Endothelial cell of umbilical vein (primary cell): ENCODE measurements at regions not wholly inside any gene's neighbourhood (a gene's known extent, or its start where the extent isn't known, plus 50 kb on each side); places are given as distances from the start of the nearest gene placed in this dataset.

Experiments used
- BruUV-seq: library from RNA; stranded (reverse); fragments of 400-500 nt; replicated peaks from 2 replicates; lab custom pipeline; 2021; lab: Mats Ljungman, UMichigan
- CTCF ChIA-PET: fragments of 300-600, 350-600 bp; sonication (Branson Sonifier 250); formaldehyde crosslinking; loops from one replicate; lab custom pipeline; 2021; ENCODE audit warnings: antibody characterized with exemption, inconsistent platforms; lab: Charles Lee
- POLR2A ChIA-PET: fragments of 300-600, 350-600 bp; sonication (Branson Sonifier 250); formaldehyde crosslinking; loops from one replicate; lab custom pipeline; 2021; ENCODE audit warnings: antibody characterized with exemption, inconsistent platforms; lab: Charles Lee
- DNase-seq: peaks from one replicate; pipeline ENCODE4 v3.0.0-alpha.2; 2011; ENCODE audit warnings: low read depth, low spot score
- FAIRE-seq: peaks from 2 replicates; lab custom pipeline; 2011; peaks lifted over from hg19 to GRCh38; lab: Jason Lieb, UNC
- H2AFZ ChIP-seq: 2 replicates; pipeline ENCODE4 v1.6.0; 2012; ENCODE audit warnings: low read depth, low read length, control low read depth, inconsistent platforms
- H3K27ac ChIP-seq: 2 replicates; pipeline ENCODE4 v1.5.1; 2011; ENCODE audit warnings: low read depth, mild to moderate bottlenecking, control low read depth, low read length, moderate library complexity; ENCODE audit not compliant: insufficient read depth
- H3K27me3 ChIP-seq, 2 experiments: 2 replicates each; pipeline versions ENCODE4 v1.6.0 to v1.6.1; 2011; ENCODE audit warnings: low read length in 2 of 2, mixed read lengths in 1 of 2; ENCODE audit not compliant: control insufficient read depth in 2 of 2, insufficient read depth in 2 of 2
- H3K36me3 ChIP-seq, 2 experiments: 2 replicates in 1 of 2; 3 replicates in 1 of 2; pipeline ENCODE4 v1.5.1; 2011; ENCODE audit warnings: low read length in 2 of 2, mild to moderate bottlenecking in 1 of 2, moderate library complexity in 1 of 2; ENCODE audit not compliant: control insufficient read depth in 2 of 2, insufficient read depth in 2 of 2; ENCODE audit errors: extremely low read depth in 1 of 2
- H3K4me1 ChIP-seq: 3 replicates; pipeline ENCODE4 v1.5.1; 2011; ENCODE audit warnings: mild to moderate bottlenecking, low read length; ENCODE audit not compliant: control insufficient read depth, insufficient read depth; ENCODE audit errors: extremely low read depth
- H3K4me2 ChIP-seq: 2 replicates; pipeline ENCODE4 v1.6.1; 2011; ENCODE audit warnings: low read length, control low read depth, mixed read lengths; ENCODE audit not compliant: insufficient read depth
- H3K4me3 ChIP-seq, 3 experiments: fragments of 200-600 bp in 1 of 3; sonication (generic), shearing (Covaris generic) in 1 of 3; replicated peaks in 1 of 3; 2 replicates each; pipeline ENCODE4 v1.5.1; 2011 to 2016; ENCODE audit warnings: control low read depth in 3 of 3, low read length in 3 of 3, mild to moderate bottlenecking in 2 of 3, inconsistent platforms in 1 of 3, low read depth in 1 of 3, moderate library complexity in 1 of 3; ENCODE audit not compliant: insufficient read depth in 1 of 3
- H3K79me2 ChIP-seq: 2 replicates; pipeline ENCODE4 v1.6.0; 2012; ENCODE audit warnings: low read length, inconsistent platforms; ENCODE audit not compliant: control insufficient read depth, insufficient read depth
- H3K9ac ChIP-seq: replicated peaks from 2 replicates; pipeline ENCODE3; 2011; ENCODE audit warnings: low read length, control low read depth; ENCODE audit not compliant: insufficient read depth; ENCODE audit errors: extremely low read depth
- H3K9me1 ChIP-seq: replicated peaks from 3 replicates; pipeline ENCODE4 v1.6.0; 2011; ENCODE audit warnings: mild to moderate bottlenecking, low read length; ENCODE audit not compliant: control insufficient read depth, insufficient read depth; ENCODE audit errors: extremely low read depth
- H3K9me3 ChIP-seq: replicated peaks from 2 replicates; pipeline ENCODE4 v1.5.1; 2012; ENCODE audit warnings: low read length, inconsistent platforms; ENCODE audit not compliant: control insufficient read depth, insufficient read depth
- H4K20me1 ChIP-seq: replicated peaks from 2 replicates; pipeline ENCODE3; 2011; ENCODE audit warnings: mild to moderate bottlenecking, low read length; ENCODE audit not compliant: control insufficient read depth, insufficient read depth; ENCODE audit errors: extremely low read depth
- CTCF ChIP-seq, 2 donors: IDR thresholded peaks; 1 replicate in 1 of 2; 2 replicates in 1 of 2; pipeline ENCODE4 v1.5.1; 2011; ENCODE audit warnings: low read length in 2 of 2, mild to moderate bottlenecking in 2 of 2, moderate library complexity in 2 of 2, control low read depth in 1 of 2, inconsistent platforms in 1 of 2, low read depth in 1 of 2; ENCODE audit not compliant: insufficient read depth in 1 of 2; ENCODE audit errors: extremely low read depth in 1 of 2
- EZH2 ChIP-seq: IDR thresholded peaks from 2 replicates; pipeline ENCODE4 v1.6.1; 2012; ENCODE audit warnings: borderline replicate concordance, low read depth, mild to moderate bottlenecking, moderate library complexity, low read length, inconsistent platforms; ENCODE audit not compliant: severe bottlenecking
- FOS ChIP-seq: IDR thresholded peaks from 2 replicates; pipeline ENCODE4 v1.6.1; 2011; ENCODE audit warnings: mild to moderate bottlenecking, low read length, moderate library complexity, borderline replicate concordance; ENCODE audit not compliant: insufficient read depth
- GATA2 ChIP-seq: IDR thresholded peaks from 2 replicates; pipeline ENCODE4 v1.7.0; 2011; ENCODE audit warnings: low read depth, mild to moderate bottlenecking, moderate library complexity, mixed read lengths, low read length; ENCODE audit not compliant: insufficient read length, insufficient read depth
- JUN ChIP-seq: IDR thresholded peaks from 2 replicates; pipeline ENCODE4 v1.6.1; 2011; ENCODE audit warnings: borderline replicate concordance, low read depth; ENCODE audit not compliant: insufficient read length, insufficient read depth
- MAX ChIP-seq: IDR thresholded peaks from 2 replicates; pipeline ENCODE4 v1.6.1; 2011; ENCODE audit not compliant: insufficient read depth, insufficient read length
- MYC ChIP-seq: IDR thresholded peaks from one replicate; pipeline ENCODE4 v1.6.1; 2011; ENCODE audit warnings: mild to moderate bottlenecking, low read depth, low read length
- POLR2A ChIP-seq: IDR thresholded peaks from 2 replicates; pipeline ENCODE4 v1.6.1; 2012; ENCODE audit warnings: low read depth, mild to moderate bottlenecking, control low read depth, low read length
- POLR2AphosphoS5 ChIP-seq: IDR thresholded peaks from 2 replicates; pipeline ENCODE4 v1.6.1; 2012; ENCODE audit warnings: low read depth, mild to moderate bottlenecking, control low read depth, low read length, moderate library complexity; ENCODE audit not compliant: insufficient read depth
- dilution Hi-C: fragments of 300-500 bp; cut with MboI; formaldehyde crosslinking; loops from one replicate; pipeline ENCODE4 v1.15.0; 2019; ENCODE audit warnings: low sequenced_read_pairs; ENCODE audit not compliant: extremely low pct_ligation_motif_present
- intact Hi-C: fragments of 100-400 bp; cut with micrococcal nuclease; formaldehyde crosslinking; loops from one replicate; pipeline ENCODE4 v1.10.0; 2022

GRCh38 chr13:57527114-57527735 is 104.3 kb upstream of the PCDH17 start:
- Histone ChIP-seq H3K9ac (no peak overlapping the region), H3K79me2 (no peaks in the 10 kb centered on the region), H3K36me3 (no peaks in the 10 kb centered on the region), H3K4me1 (no peaks in the 10 kb centered on the region), H3K27me3 (no peaks in the 10 kb centered on the region), H4K20me1 (no peaks in the 10 kb centered on the region), H3K27ac (no peak overlapping the region), H2AFZ (no peak overlapping the region), H3K4me2 (no peak overlapping the region), H3K4me3 (no peak overlapping the region), H3K9me1 (no peaks in the 10 kb centered on the region), H3K9me3 (no peaks in the 10 kb centered on the region)
- DNase-seq (no peak), FAIRE-seq (no peak)
- no TSS peak for BruUV-seq
- no peak for TF ChIP-seq MYC
- TF ChIP-seq POLR2AphosphoS5, result no peak
- no peak for TF ChIP-seq CTCF (IDR thresholded peaks at IDR 0.05; ENCODE audit: extremely low read depth in 1 of 2, insufficient read depth in 1 of 2, low read depth in 1 of 2, low read length in 2 of 2)
- no peak for TF ChIP-seq JUN
- TF ChIP-seq MAX, result no peak
- TF ChIP-seq GATA2, result no peak
- no peak for TF ChIP-seq POLR2A
- no peak for TF ChIP-seq EZH2
- no peak for TF ChIP-seq FOS
- ChIA-PET POLR2A (no interaction called here), CTCF (no interaction called here)
- intact Hi-C loops, result no loop called here
- dilution Hi-C loops, result no loop called here
